Activated B cell treated with CpG ODN at 0.5 μM for 24 hours (primary cell): ENCODE measurements at regions not wholly inside any gene's neighbourhood (a gene's known extent, or its start where the extent isn't known, plus 50 kb on each side); places are given as distances from the start of the nearest gene placed in this dataset.

ENCODE experiments used
- ATAC-seq: fragments of 200-7000 bp; cut with Tn5 transposase; one replicate; pipeline ENCODE4 v1.10.0; 2021; ENCODE audit warnings: low read depth, mild to moderate bottlenecking, moderate library complexity
- CTCF ChIA-PET: fragments of 350-600 bp; sonication (Branson Sonifier 250); formaldehyde crosslinking; loops from one replicate; lab custom pipeline; 2021; ENCODE audit warnings: antibody characterized with exemption; lab: Charles Lee
- POLR2A ChIA-PET: fragments of 350-600 bp; sonication (Branson Sonifier 250); formaldehyde crosslinking; loops from one replicate; lab custom pipeline; 2021; ENCODE audit warnings: antibody characterized with exemption; lab: Charles Lee
- DNase-seq: peaks from one replicate; pipeline ENCODE4 v3.0.0; 2022
- H3K27ac Mint-ChIP-seq: one replicate; pipeline ENCODE4 v1.8.0; 2020; ENCODE audit warnings: mixed read lengths
- H3K27me3 Mint-ChIP-seq: one replicate; pipeline ENCODE4 v1.8.0; 2021; ENCODE audit warnings: mixed read lengths
- H3K36me3 Mint-ChIP-seq: one replicate; pipeline ENCODE4 v1.8.0; 2021; ENCODE audit warnings: low read depth, mixed read lengths
- H3K4me1 Mint-ChIP-seq: one replicate; pipeline ENCODE4 v1.8.0; 2021; ENCODE audit warnings: mixed read lengths
- H3K4me3 Mint-ChIP-seq: one replicate; pipeline ENCODE4 v1.8.0; 2020; ENCODE audit warnings: mild to moderate bottlenecking, mixed read lengths
- H3K9me3 Mint-ChIP-seq: one replicate; pipeline ENCODE4 v1.8.0; 2020; ENCODE audit warnings: mixed read lengths
- CTCF ChIP-seq: fragments of 200-600 bp; IDR thresholded peaks from one replicate; pipeline ENCODE4 v1.8.0; 2022; ENCODE audit warnings: antibody characterized with exemption, mild to moderate bottlenecking
- intact Hi-C: fragments of 100-400 bp; cut with micrococcal nuclease; formaldehyde crosslinking; loops from one replicate; pipeline ENCODE4 v1.15.1; 2024

DNA sequence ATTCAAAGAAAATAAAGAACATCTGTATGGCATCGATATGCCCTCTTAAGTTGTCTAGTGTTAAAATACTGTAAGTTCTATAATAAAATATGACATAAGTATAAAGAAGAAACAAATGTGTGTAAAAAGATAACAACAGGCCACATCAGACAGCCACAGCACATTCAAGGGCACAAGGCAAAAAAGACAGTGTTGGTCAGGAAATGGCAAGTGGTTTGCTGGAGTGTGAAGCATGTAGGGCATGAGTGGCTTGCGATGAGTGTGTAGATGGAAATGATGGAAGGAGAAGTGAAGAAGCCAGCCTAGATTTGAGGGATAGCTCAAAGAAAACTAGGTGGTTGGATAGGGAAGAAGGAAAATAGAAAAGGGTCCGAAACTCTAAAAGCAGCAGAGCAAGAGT is 341.6 kb downstream of the CRPPA start:
- H3K4me3 Mint-ChIP-seq: no peak overlapping the region
- ATAC-seq (no peak), DNase-seq (no peak)
- H3K9me3 Mint-ChIP-seq: no peaks in the 10 kb centered on the region
- no peak overlapping the region for H3K27ac Mint-ChIP-seq
- H3K36me3 Mint-ChIP-seq: no peaks in the 10 kb centered on the region
- TF ChIP-seq CTCF: no peak
- CTCF ChIA-PET: interaction anchor here (0.6 kb wide), 1 partner anchor 485 kb away, joined by 3 read pairs; no protein-coding TSS in a partner anchor
- no peaks in the 10 kb centered on the region for H3K4me1 Mint-ChIP-seq
- H3K27me3 Mint-ChIP-seq: no peaks in the 10 kb centered on the region
- POLR2A ChIA-PET: no interaction called here
- intact Hi-C loops: loop anchor here (2.0 to 10.0 kb wide), 3 partner anchors 345 to 1385 kb away; partner anchors contain the start of gene CRPPA

DNA sequence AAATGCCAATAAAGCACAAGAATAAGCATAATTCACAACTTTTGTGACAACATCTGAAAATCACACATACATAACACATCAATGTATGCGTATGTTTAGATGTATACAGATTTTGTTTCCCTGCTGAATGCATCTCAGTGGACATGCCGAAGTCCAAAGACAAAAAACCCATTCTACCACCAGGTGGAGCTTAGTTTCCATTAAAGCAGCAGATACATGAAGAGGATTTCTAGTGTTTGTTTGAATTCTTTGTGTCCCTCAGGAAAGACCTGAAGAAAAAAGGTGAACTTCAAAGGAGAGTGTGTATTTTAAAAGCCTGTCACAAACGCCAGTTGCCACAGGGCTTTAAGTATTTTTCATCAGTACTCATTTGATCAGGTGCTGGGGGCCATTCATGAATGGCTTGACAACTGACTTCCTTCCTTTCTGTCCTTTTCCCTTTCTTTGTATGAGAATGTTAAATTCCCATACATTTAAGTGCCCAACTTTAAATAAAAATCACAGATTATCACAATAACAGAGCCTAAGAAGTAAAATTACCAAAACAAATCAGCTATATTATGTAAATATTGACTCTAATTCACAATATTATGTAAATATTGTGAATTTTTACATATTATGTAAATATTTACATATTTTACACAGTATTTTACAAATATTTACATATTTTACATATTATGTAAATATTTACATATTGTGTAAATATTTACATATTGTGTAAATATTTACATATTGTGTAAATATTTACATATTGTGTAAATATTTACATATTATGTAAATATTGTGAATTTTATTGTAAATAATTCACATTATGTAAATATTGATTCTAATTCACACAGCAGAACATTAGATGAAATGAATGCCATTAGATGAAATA is 343.0 kb downstream of the CRPPA start:
- intact Hi-C loops: loop anchor here (1.0 to 10.0 kb wide), 4 partner anchors 346 to 1384 kb away; partner anchors contain the start of gene CRPPA
- DNase-seq (no peak), ATAC-seq (no peak)
- no peak for TF ChIP-seq CTCF
- Mint-ChIP-seq H3K9me3 (no peaks in the 10 kb centered on the region), H3K4me3 (no peak overlapping the region), H3K27me3 (no peaks in the 10 kb centered on the region), H3K27ac (no peak overlapping the region), H3K4me1 (no peaks in the 10 kb centered on the region), H3K36me3 (no peaks in the 10 kb centered on the region)
- POLR2A ChIA-PET: no interaction called here
- CTCF ChIA-PET: interaction anchor here (1.3 to 2.1 kb wide), 4 partner anchors 484 to 840 kb away, joined by 4 to 15 read pairs (median 4); no protein-coding TSS in a partner anchor

DNA sequence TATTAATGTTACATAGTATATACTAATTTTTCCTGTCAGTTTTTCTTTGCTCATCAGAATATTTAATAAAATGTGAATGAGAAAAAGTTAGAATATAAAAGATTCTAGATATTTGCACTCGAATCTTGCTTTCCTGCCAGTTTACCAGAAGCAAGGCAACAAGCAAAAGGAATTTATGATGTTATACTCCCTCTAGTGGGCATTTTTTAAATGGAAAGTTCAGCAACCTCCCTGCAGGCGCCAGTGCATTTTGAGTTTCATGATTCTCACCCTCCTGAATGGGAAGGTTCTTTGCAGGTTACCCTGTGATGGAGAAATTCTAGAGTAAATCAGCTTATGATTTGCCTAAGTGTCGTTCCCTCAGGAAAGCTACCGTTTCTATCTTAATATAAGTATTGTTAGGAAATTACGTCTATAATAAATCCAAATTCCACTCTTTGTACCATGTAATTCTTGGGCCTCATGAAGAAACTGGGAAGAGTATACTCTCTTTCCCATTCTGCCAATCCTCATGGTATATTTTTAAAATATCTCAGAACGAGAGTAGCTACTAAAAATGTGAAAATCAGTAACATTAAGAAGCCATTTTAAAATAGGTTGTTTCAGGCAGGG is 350.0 kb downstream of the CRPPA start:
- ATAC-seq (no peak), DNase-seq (no peak)
- no peak overlapping the region for H3K27ac Mint-ChIP-seq
- no peaks in the 10 kb centered on the region for H3K36me3 Mint-ChIP-seq
- CTCF ChIA-PET: interaction anchor here (0.8 kb wide), 1 partner anchor 493 kb away, joined by 3 read pairs; no protein-coding TSS in a partner anchor
- H3K27me3 Mint-ChIP-seq: no peaks in the 10 kb centered on the region
- no peaks in the 10 kb centered on the region for H3K9me3 Mint-ChIP-seq
- no peaks in the 10 kb centered on the region for H3K4me1 Mint-ChIP-seq
- POLR2A ChIA-PET: no interaction called here
- intact Hi-C loops: loop anchor here (1.0 to 10.0 kb wide), 5 partner anchors 353 to 1377 kb away; partner anchors contain the start of gene CRPPA
- H3K4me3 Mint-ChIP-seq: no peak overlapping the region
- TF ChIP-seq CTCF: peak; percentile 75

DNA sequence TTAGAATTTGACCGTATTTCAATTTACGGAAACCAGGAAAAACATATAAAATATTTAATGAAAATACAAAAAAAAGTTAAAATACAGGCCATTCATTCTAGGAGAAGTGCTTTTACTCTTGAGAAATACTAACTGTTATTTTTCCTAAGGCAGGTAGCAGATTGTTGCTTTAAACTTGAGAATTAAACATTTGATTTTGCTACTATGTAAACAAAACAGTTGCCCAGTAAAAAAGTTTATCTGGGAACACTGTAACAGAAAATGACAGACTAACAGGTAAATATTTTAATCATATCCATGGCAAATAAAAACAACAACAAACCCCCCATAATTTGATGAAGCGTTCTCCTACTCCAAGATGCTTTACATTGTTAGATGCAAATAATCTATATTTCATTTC is 350.5 kb downstream of the CRPPA start:
- ChIA-PET CTCF (interaction anchor here (1.0 kb wide), 1 partner anchor 494 kb away, joined by 3 read pairs; no protein-coding TSS in a partner anchor), POLR2A (no interaction called here)
- TF ChIP-seq CTCF: no peak
- no peak overlapping the region for H3K27ac Mint-ChIP-seq
- DNase-seq: no peak
- no peaks in the 10 kb centered on the region for H3K9me3 Mint-ChIP-seq
- H3K4me1 Mint-ChIP-seq: no peaks in the 10 kb centered on the region
- H3K36me3 Mint-ChIP-seq: no peaks in the 10 kb centered on the region
- ATAC-seq: no peak
- no peak overlapping the region for H3K4me3 Mint-ChIP-seq
- H3K27me3 Mint-ChIP-seq: no peaks in the 10 kb centered on the region
- intact Hi-C loops: loop anchor here (1.0 to 10.0 kb wide), 5 partner anchors 354 to 1376 kb away; partner anchors contain the start of gene CRPPA
